GM18861 (cell line): ENCODE measurements at regions not wholly inside any gene's neighbourhood (a gene's known extent, or its start where the extent isn't known, plus 50 kb on each side); places are given as distances from the start of the nearest gene placed in this dataset.
"Not testable (repeated sequence)": the region's sequence is repeated elsewhere in the genome, so short reads cannot be mapped to it uniquely, and the experiment has no call there.

Experiments
- ATAC-seq: cut with Tn5 transposase; IDR thresholded peaks from one replicate; pipeline ENCODE4 v1.9.1; 2021; ENCODE audit not compliant: unreplicated experiment

GRCh38 chr16:59920054-59920453, 1185.9 kb upstream of the GOT2 start:
- no peak for ATAC-seq

DNA sequence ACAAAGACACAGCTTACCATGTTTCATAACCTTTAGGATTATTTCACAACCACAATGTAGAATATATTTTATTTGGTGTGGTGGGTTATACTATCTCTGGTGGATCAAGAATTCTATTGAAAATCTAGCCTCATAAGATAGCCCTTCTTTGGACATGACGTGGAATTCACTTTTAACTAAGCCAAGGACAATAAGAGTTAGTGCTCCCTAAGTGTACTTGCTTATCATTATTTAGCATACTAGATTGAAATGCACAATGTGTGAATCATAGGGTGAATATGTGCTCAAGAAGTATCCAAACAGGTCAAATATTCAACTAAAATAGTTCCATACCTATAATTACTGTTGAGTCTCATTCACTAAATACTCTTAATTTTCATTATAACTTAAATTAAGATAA, 1179.5 kb upstream of the GOT2 start:
- no peak for ATAC-seq

DNA sequence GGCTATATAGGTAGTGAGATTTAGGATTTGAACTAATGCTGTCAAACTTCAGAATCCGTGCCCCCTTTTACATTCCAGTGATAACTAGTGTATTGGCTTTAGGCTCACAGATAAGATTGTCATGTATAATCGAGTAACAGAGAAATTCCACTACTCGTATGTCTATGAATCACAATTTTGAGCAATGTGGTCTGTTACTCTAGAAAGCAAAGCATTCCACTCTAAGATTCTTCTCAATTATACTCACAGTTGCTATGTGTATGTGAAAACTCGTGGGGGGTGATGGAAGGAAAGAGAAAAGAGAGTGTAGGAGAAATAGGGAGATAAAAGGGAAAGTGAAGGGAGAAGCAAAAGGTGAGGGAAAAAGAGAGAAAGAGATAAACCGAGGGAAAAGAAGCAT, 1175.1 kb upstream of the GOT2 start:
- no peak for ATAC-seq

GRCh38 chr16:59907611-59908010, 1173.5 kb upstream of the GOT2 start:
- no peak for ATAC-seq

GRCh38 chr16:59905606-59906005, 1171.5 kb upstream of the GOT2 start:
- ATAC-seq, result no peak

DNA sequence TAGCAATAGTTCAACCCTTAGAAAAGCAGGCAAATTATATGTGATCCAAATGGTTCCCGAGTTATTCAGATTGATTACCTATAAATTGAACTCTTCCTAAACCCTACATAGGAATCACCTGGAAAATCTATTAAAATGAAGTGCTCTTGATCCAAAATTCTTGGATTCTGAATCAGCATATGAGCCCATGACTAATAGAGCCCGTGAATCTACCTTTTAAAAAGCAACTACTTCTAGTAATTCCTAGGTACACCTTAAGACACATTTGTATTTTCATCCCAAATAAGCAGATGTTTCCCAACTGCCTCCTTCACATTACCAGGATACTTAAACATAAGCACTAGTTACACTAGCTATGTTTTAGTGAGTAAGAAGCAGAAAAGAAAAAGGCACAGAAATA, 1171.0 kb upstream of the GOT2 start:
- no peak for ATAC-seq

DNA sequence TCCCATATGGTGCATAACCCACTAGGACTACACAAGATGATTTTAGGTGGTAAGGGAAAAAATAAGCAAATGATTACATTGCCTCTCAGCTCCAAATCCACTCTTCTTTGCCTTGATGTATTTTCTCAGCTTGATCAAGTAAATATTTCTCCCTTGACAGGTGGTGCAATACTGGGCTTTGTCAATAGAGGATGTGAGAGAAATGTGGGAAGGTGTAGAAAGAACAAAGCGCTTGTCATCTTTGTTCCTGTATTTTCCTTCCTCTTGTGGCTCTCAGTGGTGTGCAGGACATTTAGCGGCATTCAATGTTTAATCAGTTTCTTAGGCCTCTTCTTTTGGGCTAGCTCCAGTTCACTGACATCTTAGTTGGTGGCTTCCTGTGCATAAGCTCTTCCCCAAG, 1165.8 kb upstream of the GOT2 start:
- no peak for ATAC-seq

DNA sequence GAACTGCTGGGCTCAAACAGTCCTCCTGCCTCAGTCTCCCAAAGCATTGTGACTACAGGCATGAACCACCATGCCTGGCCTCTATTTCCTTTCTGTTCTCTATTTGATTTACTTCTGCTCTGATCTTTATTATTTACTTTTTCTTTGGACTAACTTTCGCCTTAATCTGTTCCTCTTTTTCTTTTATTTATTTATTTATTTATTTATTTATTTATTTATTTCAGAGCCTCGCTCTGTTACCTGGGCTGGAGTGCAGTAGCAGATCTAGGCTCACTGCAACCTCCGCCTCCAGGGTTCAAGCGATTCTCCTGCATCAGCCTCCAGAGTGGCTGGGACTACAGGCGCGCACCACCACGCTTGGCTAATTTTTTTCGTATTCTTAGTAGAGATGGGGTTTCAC, 1158.3 kb upstream of the GOT2 start:
- no peak for ATAC-seq

DNA sequence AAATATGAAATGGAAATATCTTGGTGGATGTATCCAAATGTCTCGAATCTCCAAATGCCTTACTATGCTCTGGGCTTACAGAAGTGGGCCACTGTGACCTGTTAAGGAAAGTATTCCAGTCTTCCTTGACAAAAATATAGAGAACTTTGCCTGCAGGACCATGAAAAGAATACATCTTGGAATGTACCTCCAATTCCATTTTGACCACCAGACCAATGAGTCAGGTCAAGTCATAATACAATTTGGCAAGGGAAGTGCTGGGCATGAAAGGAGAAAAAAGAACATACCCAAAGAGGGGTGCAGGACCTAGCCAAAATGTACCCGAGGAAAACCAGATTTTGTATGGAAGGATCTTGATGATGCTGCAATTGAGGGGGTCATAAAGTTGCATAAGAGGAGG, 1153.7 kb upstream of the GOT2 start:
- no peak for ATAC-seq

DNA sequence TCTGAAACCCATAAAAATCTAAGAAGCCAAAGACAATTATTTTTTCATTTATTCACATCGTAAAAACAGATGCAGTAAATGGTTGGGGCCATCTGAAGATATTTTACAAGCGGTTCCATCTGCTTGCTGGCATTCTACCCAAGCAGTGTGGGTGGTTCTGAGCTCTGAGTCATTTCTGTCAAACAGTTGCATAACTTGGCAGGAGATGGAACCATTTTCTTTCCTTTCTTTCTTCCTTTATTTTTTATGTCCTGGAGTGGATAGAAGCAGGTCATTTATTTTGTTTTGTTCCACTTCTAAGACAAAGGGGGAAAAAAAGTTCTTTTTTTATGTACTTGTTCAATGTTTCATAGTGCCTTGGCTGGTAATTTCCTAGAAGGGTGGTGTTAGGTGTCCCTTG, 1151.9 kb upstream of the GOT2 start:
- no peak for ATAC-seq

DNA sequence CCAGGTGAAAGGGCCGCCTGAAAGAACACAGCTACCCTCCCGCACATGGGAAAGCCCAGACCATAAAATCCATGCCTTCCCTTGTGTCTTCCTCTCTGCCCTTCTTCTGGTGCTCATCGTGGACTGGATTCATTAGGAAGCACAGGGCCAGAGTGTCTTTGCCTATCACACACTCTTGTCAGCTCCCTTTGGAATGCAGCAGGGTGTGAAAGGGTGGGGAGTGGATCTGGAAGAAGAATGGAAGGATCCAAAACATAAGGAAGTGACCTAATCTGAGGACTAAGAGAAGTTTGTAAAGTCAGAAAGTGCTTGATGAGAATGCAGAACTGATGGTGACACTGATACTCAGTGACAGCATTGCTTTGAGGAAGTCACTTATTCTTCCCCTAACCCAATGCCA, 1147.3 kb upstream of the GOT2 start:
- ATAC-seq, result no peak

DNA sequence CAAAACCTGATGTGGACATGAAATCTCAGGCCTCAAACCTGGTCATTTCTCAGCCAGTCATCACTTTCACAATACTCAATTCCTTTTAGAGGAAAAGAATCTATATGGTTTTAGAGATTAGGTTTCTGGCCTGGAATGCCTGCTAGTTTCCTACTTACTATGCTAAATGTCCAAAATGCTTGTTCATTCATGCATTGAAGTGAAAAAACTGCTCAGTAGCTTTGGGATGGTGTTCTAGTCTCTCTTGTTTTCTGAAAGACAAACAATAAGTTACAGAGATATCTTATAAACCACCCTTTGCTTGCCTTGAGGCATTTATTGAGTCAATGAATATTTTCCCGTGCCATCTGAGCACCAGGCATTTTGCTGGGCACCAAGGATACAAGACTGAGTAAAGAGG, 1146.5 kb upstream of the GOT2 start:
- ATAC-seq, result no peak

DNA sequence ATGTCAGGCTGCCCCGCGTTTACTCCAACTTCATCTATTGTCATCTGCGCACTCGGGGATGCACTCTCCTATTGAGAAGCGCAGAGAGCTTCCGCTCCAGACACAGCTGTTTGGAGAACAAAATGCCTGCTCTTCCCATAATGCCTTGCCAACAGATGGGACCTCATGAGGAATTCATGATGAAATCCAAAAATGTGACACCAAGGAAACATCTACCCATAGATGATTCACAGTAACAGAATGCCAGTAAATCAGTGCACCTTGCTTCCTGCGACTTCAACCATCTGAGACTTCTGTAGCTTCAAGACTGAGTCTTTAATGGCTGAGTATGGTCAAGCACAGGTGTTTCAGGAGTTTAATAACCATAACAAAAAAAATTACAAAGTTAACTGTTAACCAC, 1144.9 kb upstream of the GOT2 start:
- no peak for ATAC-seq

- no peak for ATAC-seq
Measured at GRCh38 chr16:59878479-59878878, 1144.4 kb upstream of the GOT2 start.

DNA sequence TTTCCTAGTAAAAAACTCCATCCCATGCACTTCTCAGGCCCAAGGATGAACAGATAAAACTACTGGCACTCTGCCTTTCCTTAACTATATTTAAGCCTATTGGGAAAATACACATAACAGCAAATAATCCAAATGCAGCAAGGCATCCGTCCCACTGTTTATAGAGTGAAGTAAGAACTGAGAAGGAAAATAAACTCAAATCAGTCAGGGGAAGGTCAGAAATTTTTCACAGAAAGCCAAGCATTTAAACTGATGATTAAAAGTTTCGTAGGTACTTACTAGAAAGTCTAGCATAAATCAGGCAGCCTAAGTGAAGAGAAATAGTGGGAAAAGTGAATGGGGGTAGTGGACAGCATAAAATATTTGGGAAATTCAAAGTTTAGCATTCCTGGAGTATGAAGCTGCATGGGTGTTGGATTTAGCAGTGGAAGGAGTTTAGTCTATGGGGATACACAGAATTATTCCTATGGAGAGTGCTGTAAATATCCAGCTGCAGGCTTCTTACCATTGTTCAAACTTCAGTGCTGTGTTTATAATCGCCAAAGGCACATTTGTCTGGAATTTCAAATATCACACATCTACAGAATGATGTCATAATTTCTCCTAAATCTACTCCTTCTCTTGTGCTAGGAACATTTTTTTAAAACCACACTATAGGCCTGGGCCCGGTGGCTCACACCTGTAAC, 1131.0 kb upstream of the GOT2 start:
- ATAC-seq, result no peak

DNA sequence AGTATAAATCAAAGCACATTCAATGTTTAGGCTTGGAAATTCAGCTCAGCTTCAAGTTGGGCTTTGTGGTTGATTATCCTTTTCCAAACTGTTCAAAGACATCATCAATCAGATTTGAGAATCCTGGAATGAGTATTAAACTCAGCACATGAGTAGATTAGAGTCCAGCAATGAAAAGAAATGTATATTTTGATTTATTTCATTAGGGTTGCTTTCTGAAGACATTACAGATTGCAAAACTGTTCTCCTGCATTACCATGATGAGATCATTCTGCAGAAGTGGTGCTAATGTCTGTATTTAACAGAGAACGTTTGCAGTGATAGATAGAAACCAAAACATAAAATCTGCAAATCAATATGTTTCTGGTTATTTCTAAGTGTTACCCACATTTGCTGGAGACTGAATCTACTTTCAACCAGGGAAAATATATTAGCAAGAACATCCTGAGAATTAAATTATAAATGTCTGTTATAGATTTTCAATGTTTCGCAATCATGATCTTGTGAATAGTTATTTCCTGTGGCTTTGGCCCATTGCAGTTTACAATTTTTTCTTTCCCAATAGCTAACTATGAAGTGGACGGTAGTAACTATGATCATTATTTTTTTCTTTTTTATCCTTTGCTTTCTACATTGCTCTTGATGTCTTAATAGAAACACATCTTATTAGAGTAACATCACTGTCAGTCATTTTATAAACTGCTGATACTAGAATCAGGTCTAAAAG, 1125.7 kb upstream of the GOT2 start:
- no peak for ATAC-seq

- ATAC-seq, result no peak
Measured at GRCh38 chr16:59854846-59855439, 1120.8 kb upstream of the GOT2 start.

DNA sequence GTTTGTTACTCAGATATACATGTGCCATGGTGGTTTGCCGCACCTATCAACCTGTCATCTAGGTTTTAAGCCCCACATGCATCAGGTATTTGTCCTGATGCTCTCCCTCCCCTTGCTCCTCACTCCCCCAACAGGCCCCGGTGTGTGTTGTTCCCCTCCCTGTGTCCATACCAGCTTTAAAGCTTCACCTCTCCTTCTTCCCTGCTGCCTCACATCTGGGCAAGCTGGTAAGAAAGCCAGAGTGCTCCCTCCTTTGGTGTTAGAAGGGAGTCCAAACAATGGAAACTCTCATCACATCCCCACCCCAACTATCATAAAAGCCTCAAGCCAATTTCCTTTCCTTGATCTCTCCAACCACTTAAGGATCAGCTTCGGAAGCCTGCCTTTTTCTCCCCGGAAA, 1115.6 kb upstream of the GOT2 start:
- no peak for ATAC-seq

GRCh38 chr16:59848296-59848695, 1114.2 kb upstream of the GOT2 start:
- no peak for ATAC-seq

- no peak for ATAC-seq
Measured at GRCh38 chr16:59840169-59840568, 1106.1 kb upstream of the GOT2 start.

GRCh38 chr16:59826767-59827166, 1092.7 kb upstream of the GOT2 start:
- ATAC-seq, result no peak

- ATAC-seq, result not testable (repeated sequence)
Measured at GRCh38 chr16:59809488-59809887, 1075.4 kb upstream of the GOT2 start.
